GM12891 (cell line): ENCODE measurements at regions not wholly inside any gene's neighbourhood (a gene's known extent, or its start where the extent isn't known, plus 50 kb on each side); places are given as distances from the start of the nearest gene placed in this dataset.
"Not testable (repeated sequence)": the region's sequence is repeated elsewhere in the genome, so short reads cannot be mapped to it uniquely, and the experiment has no call there.

ENCODE experiments used
- DNase-seq: peaks from one replicate; pipeline ENCODE4 v3.0.0; 2011; ENCODE audit warnings: low spot score; ENCODE audit not compliant: insufficient read length
- FAIRE-seq: peaks from 2 replicates; lab custom pipeline; 2011; peaks lifted over from hg19 to GRCh38; lab: Jason Lieb, UNC
- PAX5 ChIP-seq: IDR thresholded peaks from 2 replicates; pipeline ENCODE4 v1.6.1; 2011; ENCODE audit warnings: low read length, moderate library complexity, mild to moderate bottlenecking; ENCODE audit not compliant: insufficient read depth, severe bottlenecking
- POLR2A ChIP-seq: IDR thresholded peaks from 2 replicates; pipeline ENCODE4 v1.6.1; 2011; ENCODE audit warnings: low read depth, low read length, control low read depth
- POLR2AphosphoS5 ChIP-seq: IDR thresholded peaks from 2 replicates; pipeline ENCODE4 v1.6.1; 2011; ENCODE audit warnings: low read depth, low read length, control low read depth
- POU2F2 ChIP-seq: IDR thresholded peaks from 2 replicates; pipeline ENCODE4 v1.6.1; 2011; ENCODE audit warnings: low read depth, mild to moderate bottlenecking, control low read depth, low read length, moderate library complexity
- SPI1 ChIP-seq: IDR thresholded peaks from 2 replicates; pipeline ENCODE4 v1.6.1; 2011; ENCODE audit warnings: low read depth, low read length, control low read depth
- TAF1 ChIP-seq: IDR thresholded peaks from 2 replicates; pipeline ENCODE4 v1.6.1; 2011; ENCODE audit warnings: low read depth, low read length, control low read depth

DNA sequence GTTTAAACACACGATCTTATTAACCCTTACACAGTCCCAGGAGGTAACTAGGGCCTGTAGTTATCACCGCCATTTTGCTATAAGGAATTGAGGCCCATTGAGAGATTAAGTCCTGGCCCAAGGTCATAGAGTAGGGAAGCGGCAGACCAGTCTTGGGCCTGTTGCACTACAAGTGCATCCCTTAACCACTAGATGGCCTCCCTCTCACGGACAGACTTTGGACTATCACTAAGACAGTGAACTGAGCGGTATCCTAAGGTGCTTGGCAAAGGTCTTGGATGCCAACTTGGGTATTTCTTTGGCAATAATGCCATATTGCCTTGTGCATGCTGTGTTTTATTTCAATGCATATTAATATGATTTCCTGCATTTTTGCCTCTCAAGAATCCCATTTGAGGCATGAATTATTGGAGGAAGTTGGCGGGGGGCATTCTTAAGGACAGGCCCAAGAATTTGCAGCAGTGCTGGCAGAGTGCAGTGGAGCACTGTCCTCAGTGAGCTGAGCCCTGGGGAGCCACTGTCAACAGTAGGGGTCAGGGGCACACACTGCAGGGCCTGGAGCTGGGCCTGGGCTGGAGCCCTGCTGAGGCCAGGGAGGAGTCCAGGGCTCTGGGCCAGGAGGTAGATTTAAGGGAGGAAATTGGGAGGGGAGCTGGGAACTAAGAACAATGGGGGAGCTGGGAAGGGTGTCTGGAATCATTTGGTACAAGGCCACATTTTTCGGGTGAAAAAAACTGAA is 147.4 kb downstream of the SMIM20 start:
- DNase-seq (no peak), FAIRE-seq (peak; percentile 63)

DNA sequence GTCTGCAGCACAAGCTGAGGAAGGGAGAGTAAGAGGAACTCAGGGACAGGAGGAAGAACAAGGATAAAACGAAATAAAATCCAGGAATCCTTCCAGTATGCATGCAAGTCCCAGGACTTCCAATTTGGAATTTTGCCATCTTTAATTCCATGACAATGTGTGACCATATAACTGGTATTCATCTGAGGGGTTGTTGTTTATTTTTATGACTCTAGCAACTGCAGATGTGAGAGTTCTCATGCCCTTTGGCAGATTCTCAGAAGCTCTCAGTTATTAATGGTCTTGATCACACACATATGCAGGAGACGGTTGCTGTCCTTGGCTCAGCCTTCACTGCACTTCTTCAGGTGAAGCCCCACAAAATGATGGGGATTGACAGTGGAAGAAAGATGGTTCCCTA is 148.2 kb downstream of the SMIM20 start:
- TF ChIP-seq TAF1 = no peak
- TF ChIP-seq PAX5 = no peak
- no peak for TF ChIP-seq POLR2AphosphoS5
- no peak for TF ChIP-seq SPI1
- TF ChIP-seq POLR2A = no peak
- DNase-seq (no peak), FAIRE-seq (no peak)

More for the DNA sequence above, 147.4 kb downstream of the SMIM20 start:
- TF ChIP-seq POLR2AphosphoS5 (no peak), TAF1 (no peak), SPI1 (no peak), PAX5 (no peak)

- DNase-seq, FAIRE-seq: not testable (repeated sequence)
Measured at GRCh38 chr4:26064009-26064408, 150.0 kb downstream of the SMIM20 start.

- FAIRE-seq (no peak), DNase-seq (no peak)
- TF ChIP-seq POLR2A (no peak), SPI1 (no peak), POU2F2 (no peak), TAF1 (no peak), PAX5 (no peak), POLR2AphosphoS5 (no peak)
Measured at GRCh38 chr4:26065833-26066232, 151.8 kb downstream of the SMIM20 start.

GRCh38 chr4:26067035-26067434 is 153.0 kb downstream of the SMIM20 start:
- TF ChIP-seq POLR2AphosphoS5 (no peak), PAX5 (no peak), SPI1 (no peak), POU2F2 (no peak), TAF1 (no peak), POLR2A (no peak)
- FAIRE-seq (no peak), DNase-seq (no peak)

DNA sequence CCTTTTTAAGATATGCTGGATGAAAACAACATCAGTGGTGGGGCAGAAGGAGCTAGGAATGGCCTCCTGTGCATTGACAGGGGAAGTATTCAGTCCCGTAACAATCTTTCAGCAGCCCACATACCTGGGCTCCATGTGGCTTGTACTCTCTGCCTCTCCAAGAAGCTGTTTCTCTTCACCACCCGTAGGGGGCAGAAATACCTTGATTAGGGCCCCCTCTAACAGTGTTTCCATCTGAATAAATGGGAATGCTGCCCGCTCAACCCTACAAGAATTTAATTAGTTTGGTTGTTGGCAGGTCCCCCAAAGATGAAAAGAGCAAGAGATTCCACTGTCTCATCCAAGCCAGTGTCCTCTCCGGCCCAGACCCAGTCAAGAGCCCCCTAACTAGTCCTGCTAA is 155.2 kb downstream of the SMIM20 start:
- peak; percentile 77 for FAIRE-seq
- TF ChIP-seq SPI1 (no peak), TAF1 (no peak), POU2F2 (no peak), POLR2AphosphoS5 (no peak), POLR2A (no peak), PAX5 (no peak)
- DNase-seq = no peak

DNA sequence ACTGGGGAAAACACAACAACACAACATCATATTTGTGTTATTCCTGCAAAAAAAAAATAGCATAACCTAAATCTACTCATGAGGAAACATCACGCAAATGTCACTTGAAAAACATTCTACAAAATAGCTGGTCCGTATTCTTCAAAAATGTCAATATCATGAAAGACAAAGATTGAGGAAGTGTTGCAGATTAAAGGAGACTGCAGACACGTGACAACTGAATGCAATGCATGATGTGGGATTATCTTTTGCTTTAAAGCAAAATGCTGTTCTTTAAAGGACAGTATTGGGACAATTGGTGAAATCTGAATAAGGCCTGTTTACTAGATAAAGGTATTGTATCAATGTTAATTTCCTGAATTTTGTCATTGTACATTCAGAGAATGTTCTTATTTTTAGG is 157.7 kb downstream of the SMIM20 start:
- no peak for DNase-seq
- TF ChIP-seq PAX5 (no peak), POLR2A (no peak), SPI1 (peak; percentile 53), POLR2AphosphoS5 (no peak), POU2F2 (no peak), TAF1 (no peak)
- peak; percentile 47 for FAIRE-seq

DNA sequence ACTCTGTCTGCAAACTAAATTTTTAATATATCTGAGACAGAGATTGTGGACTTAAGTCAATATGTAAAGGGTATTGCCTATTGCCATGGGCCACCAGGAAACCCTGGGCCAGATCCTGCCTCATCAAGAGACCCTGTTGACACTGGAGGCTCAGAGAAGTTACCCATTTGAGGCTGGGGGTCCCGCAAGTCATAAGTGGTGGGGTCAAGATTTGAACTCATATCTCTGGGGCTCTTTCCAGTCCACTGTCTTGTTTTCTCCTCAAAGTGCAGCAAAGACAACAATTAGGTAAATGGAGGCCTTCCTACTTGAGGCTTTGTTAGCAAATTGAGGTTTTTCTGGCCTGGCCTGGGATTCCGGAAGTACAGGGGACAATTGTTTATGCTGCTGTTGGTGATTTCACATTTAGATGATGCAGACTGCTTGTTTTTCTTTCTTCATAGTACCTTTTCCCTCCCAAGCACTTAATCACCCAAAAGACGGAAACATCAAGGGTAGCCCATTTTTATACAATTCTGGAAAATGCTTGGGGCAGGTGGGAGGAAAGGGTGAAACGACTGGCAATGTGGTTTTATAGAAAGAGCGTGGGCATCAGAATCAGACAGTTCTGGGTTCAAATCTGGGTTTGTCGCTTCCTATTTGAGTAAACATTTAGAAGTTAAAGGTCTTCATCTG is 160.0 kb downstream of the SMIM20 start:
- FAIRE-seq = peak; percentile 75
- DNase-seq = no peak
- TF ChIP-seq POLR2AphosphoS5 = no peak
- no peak for TF ChIP-seq TAF1
- no peak for TF ChIP-seq SPI1
- no peak for TF ChIP-seq POU2F2
- TF ChIP-seq POLR2A = no peak
- no peak for TF ChIP-seq PAX5

- FAIRE-seq (peak; percentile 94), DNase-seq (peak; percentile 41)
- TF ChIP-seq SPI1 = peak; percentile 76
- TF ChIP-seq TAF1 = no peak
Measured at GRCh38 chr4:26074712-26075430, 160.9 kb downstream of the SMIM20 start.
